Parathyroid adenoma (tissue), 2 donors: ENCODE measurements at regions not wholly inside any gene's neighbourhood (a gene's known extent, or its start where the extent isn't known, plus 50 kb on each side); places are given as distances from the start of the nearest gene placed in this dataset.

Source experiments
- H2AFZ ChIP-seq: fragments of 300-600 bp; sonication (generic); one replicate; pipeline ENCODE4 v1.7.0; 2017; ENCODE audit warnings: antibody characterized with exemption, mild to moderate bottlenecking
- H3K27ac ChIP-seq: fragments of 300-600 bp; sonication (generic); one replicate; pipeline ENCODE4 v1.7.0; 2017
- H3K27me3 ChIP-seq: fragments of 300-600 bp; sonication (generic); one replicate; pipeline ENCODE4 v1.7.0; 2017; ENCODE audit warnings: low read length; ENCODE audit not compliant: control insufficient read depth, insufficient read depth
- H3K36me3 ChIP-seq: fragments of 300-600 bp; sonication (generic); one replicate; pipeline ENCODE4 v1.7.0; 2017; ENCODE audit warnings: low read length; ENCODE audit not compliant: control insufficient read depth, insufficient read depth
- H3K4me1 ChIP-seq: fragments of 300-600 bp; sonication (generic); one replicate; pipeline ENCODE4 v1.7.0; 2017; ENCODE audit warnings: control low read depth
- H3K4me2 ChIP-seq: fragments of 300-600 bp; sonication (generic); one replicate; pipeline ENCODE4 v1.7.0; 2017; ENCODE audit warnings: low read length
- H3K4me3 ChIP-seq: fragments of 300-600 bp; sonication (generic); one replicate; pipeline ENCODE4 v1.7.0; 2017; ENCODE audit warnings: low read depth, low read length
- H3K79me2 ChIP-seq: fragments of 300-600 bp; sonication (generic); one replicate; pipeline ENCODE4 v1.7.0; 2017; ENCODE audit warnings: control low read depth
- H3K9ac ChIP-seq: fragments of 300-600 bp; sonication (generic); one replicate; pipeline ENCODE4 v1.7.0; 2017; ENCODE audit warnings: mild to moderate bottlenecking
- H3K9me3 ChIP-seq: fragments of 300-600 bp; sonication (generic); one replicate; pipeline ENCODE4 v1.7.0; 2017; ENCODE audit warnings: low read length; ENCODE audit not compliant: control insufficient read depth
- TF ChIP-seq, protein P1 (sequence below): fragments of 300-600 bp; sonication (generic); IDR thresholded peaks from one replicate; pipeline ENCODE4 v1.7.0; 2017; ENCODE audit warnings: antibody characterized with exemption, mild to moderate bottlenecking
- donor health status: primary hyperparathyroidism.

DNA sequence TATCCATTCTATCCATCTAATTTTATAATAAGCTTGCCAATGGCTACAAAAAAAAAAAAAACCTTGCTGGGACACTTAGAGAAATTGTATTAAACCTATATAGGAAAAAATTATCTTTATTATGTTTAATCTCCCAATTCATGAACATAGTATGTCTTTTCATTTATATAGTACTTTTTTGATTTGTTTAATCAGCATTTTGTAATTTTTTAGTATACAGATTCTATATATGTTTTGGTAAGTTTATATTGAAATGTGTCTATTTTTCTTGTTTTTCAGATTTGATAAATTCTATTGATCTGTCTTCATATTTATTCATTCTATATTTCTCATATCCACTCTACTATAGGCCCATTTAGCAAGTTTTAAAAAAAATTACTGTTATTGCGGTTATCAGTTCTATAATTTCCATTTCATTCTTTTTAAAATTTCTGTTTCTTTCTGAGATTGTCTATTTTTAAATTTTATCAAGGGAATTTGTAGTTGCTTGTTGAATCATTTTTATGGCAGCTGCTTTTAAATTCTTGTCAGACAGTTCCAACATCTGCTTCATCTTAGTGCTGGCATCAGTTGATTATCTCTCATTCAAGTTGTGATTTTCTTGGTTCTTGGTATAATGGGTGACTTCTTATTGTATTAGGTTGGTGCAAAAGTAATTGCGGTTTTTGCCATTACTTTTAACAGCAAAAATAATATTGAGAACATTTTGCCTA, 170.1 kb upstream of the S1PR3 start:
- Histone ChIP-seq H3K9me3 (no peaks in the 10 kb centered on the region), H2AFZ (no peak overlapping the region), H3K27me3 (no peaks in the 10 kb centered on the region), H3K4me2 (no peak overlapping the region), H3K36me3 (no peaks in the 10 kb centered on the region), H3K9ac (no peak overlapping the region), H3K4me1 (no peaks in the 10 kb centered on the region), H3K27ac (no peak overlapping the region), H3K4me3 (no peak overlapping the region), H3K79me2 (no peaks in the 10 kb centered on the region)
- TF ChIP-seq, protein P1, sequence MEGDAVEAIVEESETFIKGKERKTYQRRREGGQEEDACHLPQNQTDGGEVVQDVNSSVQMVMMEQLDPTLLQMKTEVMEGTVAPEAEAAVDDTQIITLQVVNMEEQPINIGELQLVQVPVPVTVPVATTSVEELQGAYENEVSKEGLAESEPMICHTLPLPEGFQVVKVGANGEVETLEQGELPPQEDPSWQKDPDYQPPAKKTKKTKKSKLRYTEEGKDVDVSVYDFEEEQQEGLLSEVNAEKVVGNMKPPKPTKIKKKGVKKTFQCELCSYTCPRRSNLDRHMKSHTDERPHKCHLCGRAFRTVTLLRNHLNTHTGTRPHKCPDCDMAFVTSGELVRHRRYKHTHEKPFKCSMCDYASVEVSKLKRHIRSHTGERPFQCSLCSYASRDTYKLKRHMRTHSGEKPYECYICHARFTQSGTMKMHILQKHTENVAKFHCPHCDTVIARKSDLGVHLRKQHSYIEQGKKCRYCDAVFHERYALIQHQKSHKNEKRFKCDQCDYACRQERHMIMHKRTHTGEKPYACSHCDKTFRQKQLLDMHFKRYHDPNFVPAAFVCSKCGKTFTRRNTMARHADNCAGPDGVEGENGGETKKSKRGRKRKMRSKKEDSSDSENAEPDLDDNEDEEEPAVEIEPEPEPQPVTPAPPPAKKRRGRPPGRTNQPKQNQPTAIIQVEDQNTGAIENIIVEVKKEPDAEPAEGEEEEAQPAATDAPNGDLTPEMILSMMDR: no peak

DNA sequence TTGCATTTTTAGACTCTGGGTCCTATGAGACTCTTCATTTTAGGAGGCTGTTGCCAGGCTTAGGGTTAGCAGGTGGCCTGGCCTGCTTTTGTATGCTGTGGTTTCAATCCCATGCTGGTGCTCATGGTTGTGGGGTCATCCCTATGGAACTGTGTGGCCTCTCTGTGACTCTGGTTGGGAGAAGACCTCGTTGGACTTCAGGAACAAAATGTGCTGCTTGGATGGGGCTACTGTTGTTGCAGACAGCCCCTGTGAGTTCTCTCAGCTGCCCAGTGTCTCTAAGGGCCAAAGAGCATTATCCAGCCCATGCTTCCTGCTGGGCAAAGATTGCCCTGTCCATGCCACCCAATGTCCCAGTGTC, 169.5 kb upstream of the S1PR3 start:
- Histone ChIP-seq H3K4me2 (no peak overlapping the region), H2AFZ (no peak overlapping the region), H3K27me3 (no peaks in the 10 kb centered on the region), H3K36me3 (no peaks in the 10 kb centered on the region), H3K9ac (no peak overlapping the region), H3K4me1 (no peaks in the 10 kb centered on the region), H3K79me2 (no peaks in the 10 kb centered on the region), H3K4me3 (no peak overlapping the region), H3K9me3 (no peaks in the 10 kb centered on the region), H3K27ac (no peak overlapping the region)
- TF ChIP-seq, protein P1: no peak

DNA sequence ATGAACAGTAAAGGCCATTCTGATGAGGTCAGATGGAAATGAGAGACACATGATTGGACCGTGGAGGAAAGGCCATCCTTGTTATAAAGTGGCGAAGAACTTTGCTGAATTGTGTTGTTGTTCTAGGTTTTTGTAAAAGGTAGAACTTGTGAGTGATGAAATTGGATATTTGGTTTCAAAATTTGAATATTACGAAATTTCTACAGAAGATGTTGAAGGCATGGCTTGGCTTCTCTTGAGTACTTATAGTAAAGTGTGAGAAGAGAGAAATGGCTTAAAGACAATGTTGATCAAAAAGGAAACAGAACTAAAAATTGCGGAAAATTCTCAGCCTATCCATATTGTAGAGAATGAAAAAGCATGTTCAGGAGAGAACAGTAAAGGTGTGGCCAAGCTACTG, 166.6 kb upstream of the S1PR3 start:
- Histone ChIP-seq H3K79me2 (no peaks in the 10 kb centered on the region), H3K9me3 (no peaks in the 10 kb centered on the region)

DNA sequence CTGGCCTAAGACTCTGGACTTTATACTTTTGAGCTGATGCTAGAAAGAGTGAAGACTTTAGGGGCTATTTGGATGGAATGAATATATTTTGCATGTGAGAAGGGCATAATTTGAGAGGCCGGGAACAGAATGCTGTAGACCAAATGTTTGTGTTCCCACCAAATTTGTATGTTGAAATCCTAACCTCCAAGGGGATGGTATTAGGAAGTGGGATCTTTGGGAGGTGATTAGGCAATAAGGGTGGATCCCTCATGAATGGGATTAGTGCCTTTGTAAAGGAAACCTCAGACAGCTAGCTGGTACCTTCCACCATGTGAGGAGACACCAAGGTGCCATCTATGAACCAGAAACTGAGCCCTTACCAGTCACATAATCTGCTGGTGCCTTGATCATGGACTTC, 165.1 kb upstream of the S1PR3 start:
- Histone ChIP-seq H3K27ac (no peak overlapping the region), H3K27me3 (no peaks in the 10 kb centered on the region), H3K4me2 (no peak overlapping the region), H3K9ac (no peak overlapping the region), H3K79me2 (no peaks in the 10 kb centered on the region), H3K4me3 (no peak overlapping the region), H3K9me3 (no peaks in the 10 kb centered on the region), H3K36me3 (no peaks in the 10 kb centered on the region), H3K4me1 (no peaks in the 10 kb centered on the region), H2AFZ (no peak overlapping the region)
- TF ChIP-seq, protein P1: no peak

More for the DNA sequence above, 166.6 kb upstream of the S1PR3 start:
- Histone ChIP-seq H3K9ac (no peak overlapping the region), H3K4me2 (no peak overlapping the region), H3K27ac (no peak overlapping the region), H2AFZ (no peak overlapping the region), H3K27me3 (no peaks in the 10 kb centered on the region), H3K36me3 (no peaks in the 10 kb centered on the region), H3K4me1 (no peaks in the 10 kb centered on the region), H3K4me3 (no peak overlapping the region)
- TF ChIP-seq, protein P1: no peak

DNA sequence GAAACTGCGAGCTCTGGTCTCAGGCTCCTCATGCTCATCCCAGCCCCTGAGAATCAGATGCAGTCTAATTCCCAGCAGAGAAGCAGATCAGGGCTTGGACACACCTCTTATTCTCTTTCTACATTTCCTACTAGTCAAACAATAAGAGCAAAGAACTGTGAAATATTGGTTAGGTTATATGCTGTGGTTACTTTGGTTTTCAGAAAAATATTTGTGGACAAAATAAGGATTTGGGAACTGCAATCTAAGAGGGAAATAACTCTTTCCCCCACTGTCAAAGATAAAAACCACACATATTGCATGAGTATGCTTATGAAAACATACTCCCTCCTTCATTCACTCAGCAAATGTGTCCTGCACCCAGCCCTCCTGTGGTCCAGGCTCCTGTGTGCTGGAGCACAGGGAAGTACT, 164.5 kb upstream of the S1PR3 start:
- no peak overlapping the region for H3K9ac ChIP-seq

More for the DNA sequence above, 164.5 kb upstream of the S1PR3 start:
- no peaks in the 10 kb centered on the region for H3K27me3 ChIP-seq
- TF ChIP-seq, protein P1: no peak
- no peak overlapping the region for H3K4me2 ChIP-seq
- no peak overlapping the region for H3K4me3 ChIP-seq
- H3K79me2 ChIP-seq: no peaks in the 10 kb centered on the region
- no peak overlapping the region for H2AFZ ChIP-seq
- H3K27ac ChIP-seq: no peak overlapping the region
- no peaks in the 10 kb centered on the region for H3K36me3 ChIP-seq
- no peaks in the 10 kb centered on the region for H3K9me3 ChIP-seq
- H3K4me1 ChIP-seq: no peaks in the 10 kb centered on the region
